ENCODE measurements at regions not wholly inside any gene's neighbourhood (a gene's known extent, or its start where the extent isn't known, plus 50 kb on each side); places are given as distances from the start of the nearest gene placed in this dataset.

DNA sequence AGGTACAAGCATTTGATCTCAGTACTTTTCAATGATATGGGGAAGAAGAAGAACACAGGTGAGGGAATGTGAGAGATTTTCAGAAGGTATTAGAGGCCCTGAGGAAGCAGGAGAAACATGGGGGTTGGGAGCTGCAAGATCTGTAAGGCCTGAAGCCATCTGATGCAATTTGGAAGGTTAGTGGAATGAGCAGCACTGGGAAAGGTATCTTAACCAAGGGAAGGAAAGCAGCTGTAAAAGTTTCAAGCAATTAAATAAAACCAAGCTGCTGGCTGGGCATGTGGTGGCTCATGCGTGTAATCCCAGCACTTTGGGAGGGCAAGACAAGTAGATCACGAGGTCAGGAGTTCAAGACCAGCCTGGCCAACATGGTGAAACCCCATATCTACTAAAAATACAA, 104.4 kb upstream of the PARP11 start:
- TF ChIP-seq, protein P1, sequence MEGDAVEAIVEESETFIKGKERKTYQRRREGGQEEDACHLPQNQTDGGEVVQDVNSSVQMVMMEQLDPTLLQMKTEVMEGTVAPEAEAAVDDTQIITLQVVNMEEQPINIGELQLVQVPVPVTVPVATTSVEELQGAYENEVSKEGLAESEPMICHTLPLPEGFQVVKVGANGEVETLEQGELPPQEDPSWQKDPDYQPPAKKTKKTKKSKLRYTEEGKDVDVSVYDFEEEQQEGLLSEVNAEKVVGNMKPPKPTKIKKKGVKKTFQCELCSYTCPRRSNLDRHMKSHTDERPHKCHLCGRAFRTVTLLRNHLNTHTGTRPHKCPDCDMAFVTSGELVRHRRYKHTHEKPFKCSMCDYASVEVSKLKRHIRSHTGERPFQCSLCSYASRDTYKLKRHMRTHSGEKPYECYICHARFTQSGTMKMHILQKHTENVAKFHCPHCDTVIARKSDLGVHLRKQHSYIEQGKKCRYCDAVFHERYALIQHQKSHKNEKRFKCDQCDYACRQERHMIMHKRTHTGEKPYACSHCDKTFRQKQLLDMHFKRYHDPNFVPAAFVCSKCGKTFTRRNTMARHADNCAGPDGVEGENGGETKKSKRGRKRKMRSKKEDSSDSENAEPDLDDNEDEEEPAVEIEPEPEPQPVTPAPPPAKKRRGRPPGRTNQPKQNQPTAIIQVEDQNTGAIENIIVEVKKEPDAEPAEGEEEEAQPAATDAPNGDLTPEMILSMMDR (IDR thresholded peaks at IDR 0.05), result no peak
- Histone ChIP-seq H3K27me3 (ENCODE audit: control insufficient read depth in 1 of 2, insufficient read depth in 2 of 2, low read length in 2 of 2) (no peaks in the 10 kb centered on the region), H3K4me1 (ENCODE audit: insufficient read depth, low read length) (peaks cover 40% of the 10 kb centered on the region), H3K9me3 (ENCODE audit: control insufficient read depth in 1 of 2, insufficient read depth in 1 of 2, low read length in 2 of 2) (no peaks in the 10 kb centered on the region), H3K36me3 (ENCODE audit: insufficient read depth, low read length) (no peaks in the 10 kb centered on the region), H3K4me3 (ENCODE audit: low read length) (no peak overlapping the region), H3K27ac (ENCODE audit: low read depth in 1 of 2, low read length in 2 of 2) (no peak overlapping the region)
- POLR2A ChIA-PET, result interaction anchor here (0.9 to 2.2 kb wide), 2 partner anchors 11 to 104 kb away, joined by 5 to 13 read pairs; partner anchors contain the start of gene PARP11
- H3K36me3 Mint-ChIP-seq (ENCODE audit: low read depth), result no peaks in the 10 kb centered on the region
- H3K4me3 Mint-ChIP-seq, result no peak overlapping the region
- H3K4me1 Mint-ChIP-seq (ENCODE audit: low read depth), result peaks cover 51% of the 10 kb centered on the region
- intact Hi-C loops (cut with DNase I, micrococcal nuclease), result no loop called here
- DNase-seq, result no peak
- H3K27me3 Mint-ChIP-seq, result no peaks in the 10 kb centered on the region
- CTCF ChIA-PET, result no interaction called here
- H3K9me3 Mint-ChIP-seq, result no peaks in the 10 kb centered on the region
- peak overlapping the region; percentile 84 for H3K27ac Mint-ChIP-seq
- no peak for ATAC-seq (ENCODE audit: poor library complexity)

- no peaks in the 10 kb centered on the region for H3K9me3 ChIP-seq (ENCODE audit: control insufficient read depth in 1 of 2, insufficient read depth in 1 of 2, low read length in 2 of 2)
- no peaks in the 10 kb centered on the region for H3K36me3 Mint-ChIP-seq (ENCODE audit: low read depth)
- H3K4me3 Mint-ChIP-seq, result no peak overlapping the region
- no peaks in the 10 kb centered on the region for H3K36me3 ChIP-seq (ENCODE audit: insufficient read depth, low read length)
- H3K27ac ChIP-seq (ENCODE audit: low read depth in 1 of 2, low read length in 2 of 2), result peak overlapping the region in 1 of 2 donors; percentile 16
- peaks cover 49% of the 10 kb centered on the region for H3K4me1 ChIP-seq (ENCODE audit: insufficient read depth, low read length)
- peaks cover 60% of the 10 kb centered on the region for H3K4me1 Mint-ChIP-seq (ENCODE audit: low read depth)
- H3K27me3 ChIP-seq (ENCODE audit: control insufficient read depth in 1 of 2, insufficient read depth in 2 of 2, low read length in 2 of 2), result no peaks in the 10 kb centered on the region
- CTCF ChIA-PET, result interaction anchor here (1.0 to 1.3 kb wide), 3 partner anchors 12 to 91 kb away, joined by 3 to 4 read pairs (median 3); no protein-coding TSS in a partner anchor
- ATAC-seq (ENCODE audit: poor library complexity) (no peak), DNase-seq (peak in 1 of 14 experiments; percentile 34)
- H3K27me3 Mint-ChIP-seq, result no peaks in the 10 kb centered on the region
- H3K4me3 ChIP-seq (ENCODE audit: low read length), result no peak overlapping the region
- intact Hi-C loops (cut with DNase I, micrococcal nuclease), result no loop called here
- H3K27ac Mint-ChIP-seq, result peak overlapping the region; percentile 84
- TF ChIP-seq, protein P1 (IDR thresholded peaks at IDR 0.05), result no peak
- H3K9me3 Mint-ChIP-seq, result no peaks in the 10 kb centered on the region
- POLR2A ChIA-PET, result interaction anchor here (0.6 to 4.8 kb wide), 6 partner anchors 13 to 301 kb away, joined by 3 to 70 read pairs (median 4); no protein-coding TSS in a partner anchor
Observed at GRCh38 chr12:3976351-3976938, 103.2 kb upstream of the PARP11 start.

GRCh38 chr12:3975652-3976051, 102.5 kb upstream of the PARP11 start:
- H3K27me3 Mint-ChIP-seq, result no peaks in the 10 kb centered on the region
- ChIA-PET CTCF (interaction anchor here (1.0 to 1.3 kb wide), 3 partner anchors 12 to 90 kb away, joined by 3 to 4 read pairs (median 3); no protein-coding TSS in a partner anchor), POLR2A (interaction anchor here (0.6 to 4.8 kb wide), 6 partner anchors 13 to 301 kb away, joined by 3 to 70 read pairs (median 4); no protein-coding TSS in a partner anchor)
- Histone ChIP-seq H3K9me3 (ENCODE audit: control insufficient read depth in 1 of 2, insufficient read depth in 1 of 2, low read length in 2 of 2) (no peaks in the 10 kb centered on the region), H3K27me3 (ENCODE audit: control insufficient read depth in 1 of 2, insufficient read depth in 2 of 2, low read length in 2 of 2) (no peaks in the 10 kb centered on the region), H3K27ac (ENCODE audit: low read depth in 1 of 2, low read length in 2 of 2) (no peak overlapping the region), H3K4me3 (ENCODE audit: low read length) (no peak overlapping the region), H3K4me1 (ENCODE audit: insufficient read depth, low read length) (peaks cover 49% of the 10 kb centered on the region), H3K36me3 (ENCODE audit: insufficient read depth, low read length) (no peaks in the 10 kb centered on the region)
- no peaks in the 10 kb centered on the region for H3K9me3 Mint-ChIP-seq
- ATAC-seq (ENCODE audit: poor library complexity) (no peak), DNase-seq (no peak)
- TF ChIP-seq, protein P1 (IDR thresholded peaks at IDR 0.05), result no peak
- H3K27ac Mint-ChIP-seq, result peak overlapping the region; percentile 84
- H3K4me3 Mint-ChIP-seq, result peak overlapping the region; percentile 1
- H3K4me1 Mint-ChIP-seq (ENCODE audit: low read depth), result peaks cover 66% of the 10 kb centered on the region
- intact Hi-C loops (cut with DNase I, micrococcal nuclease), result no loop called here
- H3K36me3 Mint-ChIP-seq (ENCODE audit: low read depth), result no peaks in the 10 kb centered on the region
